HL-60/S4 treated with retinoic acid at 250 ng/mL for 4 days and 3 days (cell line): ENCODE measurements at regions not wholly inside any gene's neighbourhood (a gene's known extent, or its start where the extent isn't known, plus 50 kb on each side); places are given as distances from the start of the nearest gene placed in this dataset.

ENCODE experiments used
- in situ Hi-C: fragments of 300-500 bp; cut with MboI; formaldehyde crosslinking; loops from 2 replicates; pipeline ENCODE4 v1.7.0; 2022; ENCODE audit warnings: low sequenced_read_pairs

DNA sequence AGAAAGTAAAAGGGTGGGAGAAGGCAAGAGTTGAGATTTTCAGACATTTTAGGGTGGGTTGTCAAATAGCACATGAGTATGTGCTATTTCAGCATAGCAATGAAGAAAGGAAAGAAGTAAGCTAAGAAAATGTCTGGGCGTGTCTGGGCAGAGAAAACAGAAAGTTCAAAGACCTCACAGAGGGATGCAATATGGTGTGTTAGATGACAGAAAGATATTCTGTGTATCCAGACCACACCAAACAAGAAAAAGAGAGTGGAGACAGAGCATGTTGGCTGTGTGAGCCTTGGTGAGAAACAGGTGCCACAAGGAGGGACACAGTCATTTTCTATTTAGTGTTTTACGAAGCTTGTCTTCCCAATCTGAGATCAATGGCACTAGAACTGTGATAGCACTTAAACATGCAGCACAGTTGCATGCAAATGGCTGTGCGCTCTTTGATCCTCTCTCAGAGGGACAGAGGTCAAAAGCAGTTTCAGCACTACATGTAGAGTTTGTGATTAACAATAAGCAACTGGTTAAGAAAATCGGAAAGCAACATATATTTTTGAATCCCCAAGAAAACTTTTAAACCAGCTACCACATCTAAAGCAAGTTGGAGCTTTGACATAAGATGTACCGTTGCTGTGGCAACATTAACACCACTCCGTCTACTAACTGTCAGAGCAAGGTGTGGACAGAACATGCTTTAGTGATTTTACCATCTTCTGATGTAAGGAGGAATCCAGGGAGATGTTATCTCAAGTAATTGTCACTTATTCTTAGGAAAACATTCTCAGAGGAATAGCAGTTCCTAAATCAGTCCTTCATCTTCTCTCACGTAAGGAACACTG is 515.5 kb upstream of the NOX3 start:
- in situ Hi-C loops: no loop called here

DNA sequence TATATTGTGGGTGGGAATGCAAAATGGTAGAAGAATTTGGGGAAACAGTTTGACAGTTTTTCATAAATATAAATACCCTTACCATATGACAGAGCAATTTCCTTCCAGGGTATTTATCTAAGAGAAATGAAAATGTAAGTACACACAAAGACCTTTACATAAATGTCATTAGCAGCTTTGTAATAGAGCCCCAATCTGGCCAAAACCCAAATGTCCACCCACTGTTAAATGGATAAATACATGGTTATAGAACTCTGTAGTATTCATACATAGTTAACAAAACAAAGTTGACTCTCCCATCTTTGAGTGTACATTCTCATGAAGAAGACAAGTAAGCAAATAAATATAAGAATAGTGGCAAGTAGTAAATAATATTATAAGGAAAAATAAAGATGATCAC is 514.8 kb upstream of the NOX3 start:
- in situ Hi-C loops: no loop called here

DNA sequence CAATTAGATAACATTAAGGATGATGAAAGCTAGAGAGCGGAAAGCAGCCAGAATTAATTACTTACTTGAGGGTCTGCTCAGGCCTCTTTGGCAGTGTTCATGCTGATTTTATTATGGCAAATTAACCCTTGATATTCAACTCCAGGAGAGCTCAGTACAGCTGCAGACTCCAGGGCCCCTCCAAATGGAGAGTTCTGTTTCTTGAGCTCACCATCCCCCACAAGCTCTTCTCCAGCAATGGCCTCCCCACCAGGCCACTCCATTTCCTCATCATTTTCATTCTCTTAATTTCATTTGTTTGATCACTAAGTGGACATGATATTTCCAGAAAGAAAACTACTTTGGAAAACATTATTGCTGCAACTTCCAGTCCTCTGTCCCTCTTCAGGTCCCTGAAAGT is 513.3 kb upstream of the NOX3 start:
- in situ Hi-C loops: no loop called here

DNA sequence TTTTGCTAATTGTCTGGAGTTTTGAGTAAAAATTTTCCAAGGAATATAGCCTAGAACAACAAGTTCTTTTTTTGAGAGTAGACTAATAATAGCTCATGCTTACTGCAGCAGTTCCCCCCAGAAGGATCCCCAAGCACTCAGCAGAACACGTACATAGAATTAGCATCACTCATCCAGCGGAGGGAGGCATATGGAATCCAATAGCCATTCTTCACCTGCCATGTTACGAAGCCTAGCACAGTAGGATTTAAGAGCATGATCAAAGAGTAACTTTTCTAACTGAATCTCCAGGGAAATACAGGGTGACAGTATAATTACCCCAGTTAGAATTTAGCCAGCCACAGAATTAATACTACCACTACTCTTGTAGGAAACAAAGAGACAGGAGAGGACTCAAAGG is 511.7 kb upstream of the NOX3 start:
- in situ Hi-C loops: no loop called here

DNA sequence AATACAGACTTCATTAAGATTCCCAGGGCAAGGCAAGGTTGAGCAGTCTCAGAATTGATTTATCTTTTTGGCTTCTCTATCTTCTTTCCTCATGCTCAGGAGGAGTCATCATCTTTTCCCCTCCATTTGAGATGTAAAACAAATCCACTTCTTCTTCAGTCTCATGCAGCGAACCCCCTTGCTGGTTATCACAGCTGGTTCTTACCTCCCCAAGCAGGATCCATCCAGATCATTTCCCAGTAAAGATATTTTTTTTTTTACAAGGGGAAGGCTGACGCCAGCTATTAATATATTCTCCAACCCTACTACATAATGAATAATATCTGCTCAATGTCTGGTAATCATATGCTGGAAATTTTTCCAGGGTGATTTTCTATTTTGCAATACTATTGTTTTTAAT is 508.9 kb upstream of the NOX3 start:
- in situ Hi-C loops: no loop called here

GRCh38 chr6:155962276-155962675 is 506.6 kb upstream of the NOX3 start:
- in situ Hi-C loops: no loop called here

GRCh38 chr6:155959898-155960495 is 504.4 kb upstream of the NOX3 start:
- in situ Hi-C loops: no loop called here

- in situ Hi-C loops: no loop called here
These were observed 502.9 kb upstream of the NOX3 start for GRCh38 chr6:155958550-155958949.

DNA sequence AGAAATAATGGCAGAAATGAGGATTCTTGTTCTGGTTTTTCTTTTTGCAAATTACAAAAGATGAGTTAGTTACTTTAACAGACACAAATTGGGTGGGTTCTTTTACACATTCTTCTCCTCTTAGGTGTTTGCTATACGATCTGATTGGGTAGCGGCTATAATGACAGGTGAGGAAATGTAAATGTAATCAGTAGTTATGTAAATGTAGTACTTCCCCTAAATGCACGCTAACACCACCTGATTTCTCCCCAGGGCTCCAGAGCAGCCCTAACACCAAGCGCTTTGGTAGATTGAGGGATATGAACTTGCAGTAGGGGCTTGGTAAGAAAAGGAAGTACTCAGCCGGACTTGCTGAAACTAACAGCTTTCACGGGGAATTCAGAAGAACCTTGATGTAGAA is 499.4 kb upstream of the NOX3 start:
- in situ Hi-C loops: no loop called here

DNA sequence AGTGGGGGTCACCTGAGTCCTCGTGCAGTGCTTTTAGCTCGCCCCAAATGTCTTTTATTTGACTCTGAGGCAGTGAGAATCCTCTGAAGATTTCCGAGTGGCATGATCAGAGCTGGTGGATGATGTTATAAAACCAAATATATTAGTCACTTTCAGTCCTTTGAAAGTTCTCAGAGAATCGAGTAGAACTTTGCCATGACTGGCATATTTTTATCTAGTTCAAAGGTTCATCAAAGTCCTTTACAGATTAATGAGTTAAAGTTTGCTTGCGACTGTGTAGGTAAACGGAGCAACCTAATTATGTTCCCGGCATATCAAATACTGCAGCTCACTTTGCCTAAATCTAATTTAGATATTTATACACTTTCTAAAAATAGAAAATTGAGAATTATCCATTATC is 498.5 kb upstream of the NOX3 start:
- in situ Hi-C loops: no loop called here

GRCh38 chr6:155949256-155949655 is 493.6 kb upstream of the NOX3 start:
- in situ Hi-C loops: no loop called here

DNA sequence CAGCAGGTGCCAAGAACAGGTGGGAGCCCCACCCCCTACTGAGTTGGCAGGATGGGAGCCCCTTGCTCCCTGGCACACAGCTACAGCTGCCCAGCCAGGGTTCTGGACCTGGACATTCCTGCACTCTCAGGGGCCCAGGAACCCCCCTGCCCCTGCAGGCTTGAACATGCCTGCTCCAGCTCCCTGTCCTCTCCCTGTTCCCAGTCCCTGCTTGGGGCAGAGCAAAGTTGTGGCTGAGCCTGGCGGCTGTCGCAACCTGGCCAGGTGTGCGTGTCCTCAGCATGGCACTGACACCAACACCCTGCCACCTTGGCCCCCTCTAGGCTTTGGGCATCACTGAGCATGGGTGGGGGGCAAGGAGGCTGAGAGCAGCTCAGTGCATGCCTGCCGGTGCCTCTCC is 491.2 kb upstream of the NOX3 start:
- in situ Hi-C loops: no loop called here

DNA sequence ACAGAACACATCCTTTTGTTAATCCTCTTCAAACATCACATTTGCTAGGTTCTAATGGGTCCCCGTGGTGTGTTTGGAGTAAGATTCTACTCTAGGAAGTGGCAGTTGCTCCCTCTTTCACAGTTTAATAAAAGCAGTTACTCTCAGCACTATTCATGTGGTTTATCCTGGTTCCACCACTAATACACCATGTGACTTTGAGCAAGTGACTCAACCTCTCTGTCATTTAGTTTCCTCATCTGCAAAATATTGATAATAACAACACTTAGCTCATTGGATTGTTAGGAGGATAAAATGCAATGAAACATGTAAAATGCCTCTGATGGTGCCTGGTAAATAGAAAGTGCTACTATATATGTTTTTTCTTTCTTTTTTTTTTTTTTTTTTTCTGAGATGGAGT is 488.0 kb upstream of the NOX3 start:
- in situ Hi-C loops: no loop called here

GRCh38 chr6:155939253-155939652 is 483.6 kb upstream of the NOX3 start:
- in situ Hi-C loops: no loop called here

GRCh38 chr6:155936551-155936950 is 480.9 kb upstream of the NOX3 start:
- in situ Hi-C loops: no loop called here

DNA sequence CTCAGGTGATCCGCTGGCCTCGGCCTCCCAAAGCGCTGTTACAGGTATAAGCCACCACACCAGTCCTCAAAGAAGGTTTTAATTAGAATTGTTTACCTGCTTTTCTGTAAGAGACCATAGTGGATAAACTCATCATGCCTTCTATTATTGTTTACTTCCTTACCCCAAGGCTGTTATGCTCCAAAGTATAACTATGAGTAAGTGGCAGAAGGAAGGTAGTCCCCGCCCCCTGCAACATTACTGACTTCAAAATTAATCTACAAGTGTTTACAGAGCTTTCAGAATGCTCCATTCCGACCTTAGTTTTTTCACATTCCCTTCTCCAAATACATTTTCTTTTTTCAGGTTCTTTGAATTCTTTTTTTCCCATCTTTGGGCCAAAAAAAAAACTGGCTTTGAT is 480.5 kb upstream of the NOX3 start:
- in situ Hi-C loops: no loop called here

DNA sequence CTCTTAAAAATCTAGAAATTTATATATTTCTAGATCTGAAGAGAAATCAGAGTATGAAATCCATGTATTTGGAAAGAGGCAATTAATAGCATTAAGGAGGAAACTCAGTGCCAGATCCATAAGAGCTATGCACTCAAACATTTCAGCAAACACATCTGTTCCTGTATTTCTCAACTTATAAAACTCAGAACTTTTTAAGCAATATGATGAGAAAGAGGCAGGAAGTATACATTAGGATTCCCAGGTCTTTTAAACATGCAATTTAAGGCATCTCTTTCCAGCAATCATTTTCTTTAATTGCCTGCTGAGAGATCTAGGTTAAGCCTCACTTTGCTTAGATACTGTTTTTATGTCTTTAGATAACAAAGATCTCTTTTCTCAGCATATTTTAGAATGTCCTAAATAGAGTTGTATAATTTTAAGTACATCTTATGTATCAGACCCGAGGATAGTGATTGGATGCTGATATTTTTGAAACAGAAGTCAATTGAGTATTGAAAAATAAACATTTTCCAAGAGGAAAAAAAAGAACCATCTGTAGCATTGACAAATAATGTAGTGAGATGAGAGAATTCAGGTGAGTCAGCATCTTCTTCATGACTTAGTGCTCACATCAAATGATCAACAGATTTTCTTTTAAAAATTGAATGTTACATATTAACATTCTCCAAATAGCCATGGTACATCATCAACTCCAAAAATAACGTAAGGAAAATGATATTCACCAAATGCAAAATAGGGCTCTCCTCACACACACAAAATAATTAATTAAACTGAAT is 461.4 kb upstream of the NOX3 start:
- in situ Hi-C loops: no loop called here

DNA sequence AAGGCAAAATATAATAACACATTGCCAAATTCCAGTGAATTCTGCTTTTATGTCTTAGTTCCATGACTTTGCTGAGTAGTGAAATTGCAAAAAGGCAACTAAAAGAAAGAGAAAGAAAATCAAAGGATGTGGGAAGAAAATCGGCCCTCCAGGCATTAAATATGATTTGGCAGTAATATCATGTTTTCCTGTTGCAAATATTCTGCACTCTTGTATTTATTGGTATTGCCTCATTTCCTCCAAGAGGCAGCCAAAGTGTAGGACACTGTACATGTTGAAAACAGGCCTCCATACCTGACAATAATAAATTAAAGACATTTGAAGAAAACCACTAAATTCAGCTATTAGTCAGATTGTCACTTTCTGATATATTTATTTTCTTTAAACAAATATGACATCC is 460.0 kb upstream of the NOX3 start:
- in situ Hi-C loops: no loop called here

DNA sequence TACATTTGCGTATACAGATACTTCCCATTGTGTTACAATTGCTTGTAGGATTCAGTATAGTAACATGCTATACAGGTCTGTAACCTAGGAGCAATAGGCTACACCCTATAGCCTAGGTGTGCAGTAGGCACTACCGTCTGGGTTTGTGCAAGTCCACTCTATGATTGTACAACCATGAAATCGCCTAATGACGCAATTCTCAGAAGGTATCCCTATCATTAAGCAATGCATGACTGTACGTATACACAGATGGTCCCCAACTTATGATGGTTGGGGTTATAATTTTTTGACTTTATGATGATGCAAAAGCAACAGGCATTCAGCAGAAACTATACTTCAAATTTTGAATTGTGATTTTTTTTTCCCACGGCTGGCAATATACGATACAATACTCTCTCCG is 458.2 kb upstream of the NOX3 start:
- in situ Hi-C loops: no loop called here

DNA sequence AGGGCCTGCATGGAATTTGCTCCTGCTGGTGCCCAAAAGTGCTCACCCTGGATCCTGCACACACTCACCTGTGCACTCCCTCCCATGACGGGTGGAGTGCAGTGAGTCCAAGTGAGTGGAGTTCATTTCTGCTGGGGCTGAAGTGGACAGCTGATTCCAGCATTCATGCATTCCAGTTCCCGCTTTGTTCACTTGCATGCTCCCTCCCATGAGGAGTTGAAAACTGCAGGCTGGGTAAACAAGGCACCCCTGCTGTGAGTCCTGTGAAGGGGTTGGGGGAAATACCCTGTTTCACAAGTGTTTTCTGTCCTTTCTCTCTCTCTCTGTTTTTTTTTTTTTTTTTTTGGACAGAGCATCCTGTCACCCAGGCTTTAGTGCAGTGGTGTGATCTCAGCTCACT is 454.1 kb upstream of the NOX3 start:
- in situ Hi-C loops: no loop called here

- in situ Hi-C loops: no loop called here
These were observed 440.0 kb upstream of the NOX3 start for GRCh38 chr6:155895641-155896040.

- in situ Hi-C loops: no loop called here
These were observed 439.1 kb upstream of the NOX3 start for GRCh38 chr6:155894758-155895157.
